ENCODE measurements at regions not wholly inside any gene's neighbourhood (a gene's known extent, or its start where the extent isn't known, plus 50 kb on each side); places are given as distances from the start of the nearest gene placed in this dataset.

DNA sequence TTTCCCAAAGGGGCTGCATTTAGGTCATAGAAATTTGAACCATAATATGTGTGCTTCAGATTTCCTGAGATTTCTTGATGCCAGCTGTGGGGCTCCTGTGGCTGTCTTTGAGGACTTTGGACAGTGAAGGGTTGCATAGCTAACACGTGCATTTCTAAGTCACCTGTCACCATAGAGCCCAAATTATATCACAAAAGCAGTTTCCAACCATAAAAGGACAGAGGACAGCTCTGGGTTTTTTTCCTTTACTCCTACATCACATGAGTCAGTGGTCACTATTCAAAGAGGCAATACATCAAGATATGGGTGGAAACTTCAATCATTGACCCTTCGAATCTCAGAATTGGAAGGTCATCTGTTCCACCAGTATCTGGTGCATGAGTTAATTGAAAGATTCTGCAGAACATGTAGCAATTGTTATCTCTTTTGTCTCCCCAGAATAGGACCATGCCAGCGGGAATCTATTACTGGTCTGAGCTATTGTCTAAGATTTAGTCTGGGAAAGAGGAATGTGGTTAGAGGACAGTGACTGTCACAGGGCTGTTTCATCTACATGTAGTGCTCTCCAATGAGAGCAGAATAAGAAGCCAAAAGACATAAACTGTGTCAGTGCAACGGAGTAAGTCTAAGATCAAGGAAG lies 133.5 kb downstream of the AASDH start:
- H3K9me3 ChIP-seq (replicated peaks in 1 of 2; ENCODE audit: control insufficient read depth in 1 of 2, insufficient read depth in 1 of 2, low read length in 2 of 2), result no peaks in the 10 kb centered on the region
- Mint-ChIP-seq H3K4me3 (no peak overlapping the region), H3K4me1 (no peaks in the 10 kb centered on the region), H3K27me3 (ENCODE audit: low read depth in 3 of 3) (peaks cover 0 to 3% (median 0%) of the 10 kb centered on the region in 3 donors), H3K36me3 (no peaks in the 10 kb centered on the region), H3K27ac (no peak overlapping the region), H3K9me3 (peaks cover 0 to 5% (median 0%) of the 10 kb centered on the region in 7 donors)
- H3K36me3 ChIP-seq (replicated peaks in 1 of 2; ENCODE audit: control insufficient read depth in 1 of 2, insufficient read depth in 2 of 2, low read length in 2 of 2), result no peaks in the 10 kb centered on the region
- no peak overlapping the region for H3K4me2 ChIP-seq (replicated peaks; ENCODE audit: extremely low read depth, low read length, poor library complexity, severe bottlenecking)
- no peak overlapping the region for H2AFZ ChIP-seq (ENCODE audit: insufficient read depth, low read depth, low read length, poor library complexity, severe bottlenecking)
- no peak overlapping the region for H3K4me3 ChIP-seq (replicated peaks in 1 of 3; ENCODE audit: low read depth in 2 of 3, low read length in 3 of 3)
- TF ChIP-seq CTCF (IDR thresholded peaks at IDR 0.05), result no peak
- no peaks in the 10 kb centered on the region for H3K79me2 ChIP-seq (ENCODE audit: insufficient read depth, low read length)
- no peak for DNase-seq
- H3K27ac ChIP-seq (ENCODE audit: low read depth in 1 of 2, low read length in 2 of 2), result no peak overlapping the region
- no peaks in the 10 kb centered on the region for H3K4me1 ChIP-seq (ENCODE audit: control insufficient read depth in 1 of 2, insufficient read depth in 2 of 2, low read length in 2 of 2)
- no peak overlapping the region for H3K9ac ChIP-seq (ENCODE audit: insufficient read depth, low read length, poor library complexity, severe bottlenecking)
- H4K20me1 ChIP-seq (ENCODE audit: insufficient read depth, low read length), result no peaks in the 10 kb centered on the region
- WGBS (ENCODE audit: insufficient coverage), result 94% methylated on average over 2 of the region's 4 CpGs
- intact Hi-C loops (cut with micrococcal nuclease), result no loop called here
- H3K27me3 ChIP-seq (ENCODE audit: control insufficient read depth in 2 of 2, insufficient read depth in 2 of 2, low read length in 2 of 2), result no peaks in the 10 kb centered on the region

GRCh38 chr4:56252561-56253152 lies 134.6 kb downstream of the AASDH start:
- no peaks in the 10 kb centered on the region for H3K27me3 ChIP-seq (ENCODE audit: control insufficient read depth in 2 of 2, insufficient read depth in 2 of 2, low read length in 2 of 2)
- Mint-ChIP-seq H3K27me3 (ENCODE audit: low read depth in 3 of 3) (peaks cover 0 to 3% (median 0%) of the 10 kb centered on the region in 3 donors), H3K27ac (no peak overlapping the region), H3K36me3 (no peaks in the 10 kb centered on the region), H3K4me1 (no peaks in the 10 kb centered on the region), H3K9me3 (peaks cover 0 to 2% (median 0%) of the 10 kb centered on the region in 7 donors), H3K4me3 (no peak overlapping the region)
- no peak overlapping the region for H3K4me2 ChIP-seq (replicated peaks; ENCODE audit: extremely low read depth, low read length, poor library complexity, severe bottlenecking)
- H3K79me2 ChIP-seq (ENCODE audit: insufficient read depth, low read length), result no peaks in the 10 kb centered on the region
- no peaks in the 10 kb centered on the region for H4K20me1 ChIP-seq (ENCODE audit: insufficient read depth, low read length)
- no peaks in the 10 kb centered on the region for H3K4me1 ChIP-seq (ENCODE audit: control insufficient read depth in 1 of 2, insufficient read depth in 2 of 2, low read length in 2 of 2)
- H3K9ac ChIP-seq (ENCODE audit: insufficient read depth, low read length, poor library complexity, severe bottlenecking), result no peak overlapping the region
- DNase-seq, result no peak
- H3K36me3 ChIP-seq (replicated peaks in 1 of 2; ENCODE audit: control insufficient read depth in 1 of 2, insufficient read depth in 2 of 2, low read length in 2 of 2), result no peaks in the 10 kb centered on the region
- no peak for TF ChIP-seq CTCF (IDR thresholded peaks at IDR 0.05)
- intact Hi-C loops (cut with micrococcal nuclease), result no loop called here
- H2AFZ ChIP-seq (ENCODE audit: insufficient read depth, low read depth, low read length, poor library complexity, severe bottlenecking), result no peak overlapping the region
- no peaks in the 10 kb centered on the region for H3K9me3 ChIP-seq (replicated peaks in 1 of 2; ENCODE audit: control insufficient read depth in 1 of 2, insufficient read depth in 1 of 2, low read length in 2 of 2)
- H3K27ac ChIP-seq (ENCODE audit: low read depth in 1 of 2, low read length in 2 of 2), result no peak overlapping the region
- no peak overlapping the region for H3K4me3 ChIP-seq (replicated peaks in 1 of 3; ENCODE audit: low read depth in 2 of 3, low read length in 3 of 3)
- 100% methylated on average over 2 of the region's 4 CpGs for WGBS (ENCODE audit: insufficient coverage)
